22Rv1 (cell line): ENCODE measurements at regions not wholly inside any gene's neighbourhood (a gene's known extent, or its start where the extent isn't known, plus 50 kb on each side); places are given as distances from the start of the nearest gene placed in this dataset.

Source experiments
- ZFX ChIP-seq: fragments of 450-650 bp; IDR thresholded peaks from 2 replicates; pipeline ENCODE4 v1.6.1; 2017; ENCODE audit warnings: antibody characterized with exemption, borderline replicate concordance
- TF ChIP-seq, protein P1 (sequence below): fragments of 450-650 bp; IDR thresholded peaks from 2 replicates; pipeline ENCODE4 v1.5.1; 2017; ENCODE audit warnings: mild to moderate bottlenecking

DNA sequence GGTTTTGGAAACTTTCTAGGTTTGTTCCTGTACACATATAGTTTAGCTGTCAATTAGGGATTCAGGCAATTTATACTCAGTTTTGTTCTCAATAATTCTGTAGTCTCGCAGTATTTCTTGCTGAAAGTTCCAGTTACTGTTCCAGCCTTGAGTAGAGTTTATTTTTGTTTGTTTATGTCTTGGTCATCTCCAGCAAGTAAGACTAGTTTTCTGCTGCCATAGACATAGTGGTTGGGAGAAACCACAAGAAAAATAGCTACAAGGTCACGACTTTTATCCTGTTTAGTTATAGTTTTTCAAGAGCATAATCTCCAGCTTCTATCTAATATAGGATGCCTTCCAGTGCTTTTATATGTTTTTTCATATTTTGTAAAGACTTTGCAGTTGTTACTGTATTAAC is 99.6 kb upstream of the FOXG1 start:
- TF ChIP-seq, protein P1, sequence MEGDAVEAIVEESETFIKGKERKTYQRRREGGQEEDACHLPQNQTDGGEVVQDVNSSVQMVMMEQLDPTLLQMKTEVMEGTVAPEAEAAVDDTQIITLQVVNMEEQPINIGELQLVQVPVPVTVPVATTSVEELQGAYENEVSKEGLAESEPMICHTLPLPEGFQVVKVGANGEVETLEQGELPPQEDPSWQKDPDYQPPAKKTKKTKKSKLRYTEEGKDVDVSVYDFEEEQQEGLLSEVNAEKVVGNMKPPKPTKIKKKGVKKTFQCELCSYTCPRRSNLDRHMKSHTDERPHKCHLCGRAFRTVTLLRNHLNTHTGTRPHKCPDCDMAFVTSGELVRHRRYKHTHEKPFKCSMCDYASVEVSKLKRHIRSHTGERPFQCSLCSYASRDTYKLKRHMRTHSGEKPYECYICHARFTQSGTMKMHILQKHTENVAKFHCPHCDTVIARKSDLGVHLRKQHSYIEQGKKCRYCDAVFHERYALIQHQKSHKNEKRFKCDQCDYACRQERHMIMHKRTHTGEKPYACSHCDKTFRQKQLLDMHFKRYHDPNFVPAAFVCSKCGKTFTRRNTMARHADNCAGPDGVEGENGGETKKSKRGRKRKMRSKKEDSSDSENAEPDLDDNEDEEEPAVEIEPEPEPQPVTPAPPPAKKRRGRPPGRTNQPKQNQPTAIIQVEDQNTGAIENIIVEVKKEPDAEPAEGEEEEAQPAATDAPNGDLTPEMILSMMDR = no peak
- no peak for TF ChIP-seq ZFX
